AG04449 (cell line): ENCODE measurements at regions not wholly inside any gene's neighbourhood (a gene's known extent, or its start where the extent isn't known, plus 50 kb on each side); places are given as distances from the start of the nearest gene placed in this dataset.

Experiments
- CTCF ChIA-PET: fragments of 350-600 bp; formaldehyde crosslinking; extraction: SDS; loops from one replicate; lab custom pipeline; 2021; ENCODE audit warnings: antibody characterized with exemption; lab: Yijun Ruan, JAX
- POLR2A ChIA-PET: fragments of 400-600, 350-600 bp; formaldehyde crosslinking; extraction: SDS; loops from one replicate; lab custom pipeline; 2020; ENCODE audit warnings: antibody characterized with exemption, inconsistent platforms; lab: Yijun Ruan, JAX
- DNase-seq: peaks from one replicate; pipeline ENCODE4 v3.0.0-alpha.2; 2010; ENCODE audit warnings: low read depth, low spot score
- H3K4me3 ChIP-seq: 2 replicates; pipeline ENCODE4 v1.5.1; 2011; ENCODE audit warnings: low read depth, mild to moderate bottlenecking, control low read depth, low read length
- TF ChIP-seq, protein P1 (sequence below): IDR thresholded peaks from one replicate; pipeline ENCODE4 v1.5.1; 2011; ENCODE audit warnings: mild to moderate bottlenecking, moderate library complexity, low read length, control low read depth, inconsistent platforms; ENCODE audit not compliant: insufficient read depth; ENCODE audit errors: missing control alignments

DNA sequence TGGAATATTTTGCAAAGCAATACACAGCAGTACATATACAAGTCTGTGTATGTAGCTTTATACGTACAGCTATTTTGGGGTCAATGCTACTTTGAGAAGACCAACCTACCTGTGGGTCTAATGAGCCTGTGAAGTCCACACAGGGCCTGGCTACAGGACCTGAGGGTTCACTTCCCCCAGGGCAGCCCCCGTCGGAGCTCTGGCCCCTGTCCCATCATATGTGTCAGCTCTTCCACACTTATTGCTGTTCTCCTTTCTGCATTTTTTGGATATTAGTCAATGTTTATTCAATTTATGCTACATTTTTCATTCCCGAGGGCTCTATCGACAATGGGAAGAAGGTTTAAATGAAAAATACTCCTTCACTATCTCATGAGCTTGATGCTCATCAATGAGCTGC lies 1473.6 kb downstream of the BRD1 start:
- CTCF ChIA-PET: no interaction called here
- POLR2A ChIA-PET: no interaction called here
- no peak for DNase-seq
- TF ChIP-seq, protein P1, sequence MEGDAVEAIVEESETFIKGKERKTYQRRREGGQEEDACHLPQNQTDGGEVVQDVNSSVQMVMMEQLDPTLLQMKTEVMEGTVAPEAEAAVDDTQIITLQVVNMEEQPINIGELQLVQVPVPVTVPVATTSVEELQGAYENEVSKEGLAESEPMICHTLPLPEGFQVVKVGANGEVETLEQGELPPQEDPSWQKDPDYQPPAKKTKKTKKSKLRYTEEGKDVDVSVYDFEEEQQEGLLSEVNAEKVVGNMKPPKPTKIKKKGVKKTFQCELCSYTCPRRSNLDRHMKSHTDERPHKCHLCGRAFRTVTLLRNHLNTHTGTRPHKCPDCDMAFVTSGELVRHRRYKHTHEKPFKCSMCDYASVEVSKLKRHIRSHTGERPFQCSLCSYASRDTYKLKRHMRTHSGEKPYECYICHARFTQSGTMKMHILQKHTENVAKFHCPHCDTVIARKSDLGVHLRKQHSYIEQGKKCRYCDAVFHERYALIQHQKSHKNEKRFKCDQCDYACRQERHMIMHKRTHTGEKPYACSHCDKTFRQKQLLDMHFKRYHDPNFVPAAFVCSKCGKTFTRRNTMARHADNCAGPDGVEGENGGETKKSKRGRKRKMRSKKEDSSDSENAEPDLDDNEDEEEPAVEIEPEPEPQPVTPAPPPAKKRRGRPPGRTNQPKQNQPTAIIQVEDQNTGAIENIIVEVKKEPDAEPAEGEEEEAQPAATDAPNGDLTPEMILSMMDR: no peak
- H3K4me3 ChIP-seq: no peak overlapping the region

DNA sequence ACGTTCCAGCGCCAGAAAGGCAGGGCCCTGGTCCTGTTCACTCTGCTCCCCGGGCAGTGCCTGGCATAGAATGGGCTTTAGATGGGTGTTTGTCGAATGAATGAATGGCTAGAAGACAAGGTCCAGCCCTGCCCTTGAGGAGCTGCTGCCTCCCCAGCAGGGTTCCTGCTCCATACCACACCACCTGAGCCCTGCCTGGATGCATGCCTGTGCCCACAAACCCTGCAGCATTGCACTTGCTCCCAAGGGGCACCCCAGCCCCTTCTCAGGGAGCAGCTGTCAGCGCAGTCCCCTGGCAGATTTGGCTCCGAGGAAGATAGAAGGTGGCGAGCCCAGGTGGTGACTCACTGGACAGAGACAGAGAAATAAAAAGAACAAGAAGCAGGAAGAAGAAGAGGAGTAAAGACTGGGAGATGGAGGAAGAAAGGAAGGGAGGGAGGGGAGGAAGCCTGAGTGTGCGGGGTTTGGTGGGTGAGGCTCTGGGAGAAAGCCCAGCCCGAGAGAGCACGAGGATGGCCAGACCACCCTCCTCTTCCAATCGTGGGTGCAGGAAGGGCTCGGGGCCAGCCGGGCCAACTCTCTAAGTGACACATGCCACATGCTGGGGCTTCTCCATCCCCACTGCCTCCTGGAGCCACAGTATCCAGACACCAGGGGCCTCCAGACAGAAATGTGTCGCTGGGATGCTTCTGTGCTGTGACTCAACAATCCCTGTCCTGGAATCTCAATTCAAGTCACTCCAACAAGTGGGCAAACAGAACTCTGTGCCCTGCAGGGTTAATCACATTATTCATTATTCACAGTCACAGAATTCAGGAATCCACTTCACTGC lies 1474.3 kb downstream of the BRD1 start:
- TF ChIP-seq, protein P1: no peak
- DNase-seq: no peak
- H3K4me3 ChIP-seq: no peak overlapping the region
- ChIA-PET POLR2A (no interaction called here), CTCF (no interaction called here)

DNA sequence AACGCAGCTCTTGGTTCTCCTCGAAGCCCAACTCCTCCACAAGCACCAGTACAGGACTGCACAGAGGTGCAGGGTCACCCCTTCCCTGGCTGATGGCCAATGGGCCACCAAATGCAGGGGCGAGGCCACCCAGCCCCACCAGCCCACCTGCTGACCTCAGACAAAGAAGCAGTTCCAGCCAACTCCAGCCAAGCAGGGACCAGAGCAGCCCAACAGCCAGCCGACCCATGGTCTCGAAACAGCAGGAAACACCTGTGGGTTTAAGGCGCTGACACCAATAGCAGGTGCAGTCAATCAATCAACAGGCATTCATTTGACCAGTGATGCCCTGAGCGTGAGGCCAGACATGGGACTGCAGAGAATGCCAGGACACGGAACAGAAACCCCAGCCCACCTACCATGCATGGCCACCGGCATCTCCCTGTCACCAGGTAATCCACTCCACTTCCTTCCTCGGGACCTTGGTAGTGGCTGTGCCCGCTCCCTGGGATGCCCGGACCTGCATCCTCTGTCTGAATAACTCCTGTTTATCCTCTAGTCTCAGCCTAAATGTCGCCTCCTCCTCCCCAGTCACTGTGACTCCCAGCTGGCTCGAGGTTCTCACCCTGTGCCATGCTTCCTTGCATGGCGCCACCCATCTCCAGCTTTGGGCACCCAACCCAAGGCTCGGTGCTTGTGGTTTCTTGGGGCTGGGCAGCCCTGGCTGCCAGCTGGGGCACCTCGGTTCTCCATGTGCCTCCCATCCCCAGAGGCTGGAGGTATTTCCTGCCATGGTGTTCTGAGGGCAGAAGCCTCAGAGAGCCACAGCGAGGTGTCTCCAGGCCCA lies 1475.4 kb downstream of the BRD1 start:
- DNase-seq: no peak
- H3K4me3 ChIP-seq: no peak overlapping the region
- TF ChIP-seq, protein P1: no peak
- ChIA-PET CTCF (no interaction called here), POLR2A (no interaction called here)

DNA sequence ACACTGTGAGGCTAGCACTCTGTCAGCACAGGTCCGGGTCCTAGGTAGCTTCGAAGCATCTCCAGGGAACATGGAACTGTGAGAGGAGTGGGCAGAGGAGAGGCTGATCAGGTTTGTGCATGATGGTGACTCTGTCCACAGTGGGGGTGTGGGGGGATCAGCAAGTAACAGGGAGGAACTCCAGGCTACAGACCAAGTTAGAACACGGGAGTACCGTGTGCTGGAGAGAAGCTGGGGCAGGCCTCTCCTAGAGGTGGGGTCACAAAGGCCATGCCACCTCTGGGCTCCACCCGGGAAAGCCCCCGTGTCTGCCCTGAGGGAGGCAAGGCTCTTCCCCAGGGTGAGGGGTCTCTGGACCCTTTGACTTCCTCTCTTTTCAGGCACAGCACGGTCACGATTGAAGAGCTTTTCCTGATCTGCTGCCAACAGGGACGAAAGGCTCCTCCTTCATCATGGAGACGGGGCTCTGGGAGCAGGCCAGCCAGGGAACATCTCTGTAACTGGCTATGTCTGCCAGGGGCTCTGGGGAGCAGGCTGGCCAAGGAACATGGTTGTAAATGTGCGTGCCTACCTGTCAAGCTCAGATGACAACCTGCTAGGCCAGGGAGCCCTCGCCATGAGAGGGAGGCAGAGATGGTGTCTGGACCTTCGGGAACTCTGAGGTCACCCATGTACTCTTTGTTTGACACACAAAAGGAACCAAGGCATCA lies 1476.1 kb downstream of the BRD1 start:
- POLR2A ChIA-PET: no interaction called here
- H3K4me3 ChIP-seq: no peak overlapping the region
- no peak for DNase-seq
- TF ChIP-seq, protein P1: no peak
- CTCF ChIA-PET: no interaction called here

DNA sequence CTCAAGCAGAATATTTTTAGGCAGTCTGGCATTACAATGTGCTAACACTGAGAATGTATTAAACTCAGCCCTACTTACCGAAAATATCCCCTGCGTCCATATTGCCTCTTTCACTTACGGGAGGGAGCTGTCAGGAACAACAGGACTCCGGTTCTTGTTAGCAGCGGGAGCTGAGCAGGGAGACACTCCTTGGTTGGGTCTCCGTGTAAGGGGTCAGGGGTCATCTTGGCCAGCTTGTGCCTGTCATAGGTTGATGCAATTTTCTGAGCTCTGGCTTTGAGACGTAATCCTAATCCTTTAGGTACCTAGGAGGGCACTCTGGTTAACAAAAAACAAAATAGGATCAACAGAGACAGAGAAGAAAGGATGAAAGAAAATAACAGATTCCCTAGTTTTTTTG lies 1477.2 kb downstream of the BRD1 start:
- TF ChIP-seq, protein P1: no peak
- DNase-seq: no peak
- CTCF ChIA-PET: no interaction called here
- no peak overlapping the region for H3K4me3 ChIP-seq
- POLR2A ChIA-PET: no interaction called here
